SIG-M5 treated with dmso at 0.1 percent for 504 hours (cell line): ENCODE measurements at regions not wholly inside any gene's neighbourhood (a gene's known extent, or its start where the extent isn't known, plus 50 kb on each side); places are given as distances from the start of the nearest gene placed in this dataset.

Experiments
- DNase-seq: peaks from one replicate; lab custom pipeline; 2025; ENCODE audit not compliant: unreplicated experiment; lab: John Stamatoyannopoulos, UW

DNA sequence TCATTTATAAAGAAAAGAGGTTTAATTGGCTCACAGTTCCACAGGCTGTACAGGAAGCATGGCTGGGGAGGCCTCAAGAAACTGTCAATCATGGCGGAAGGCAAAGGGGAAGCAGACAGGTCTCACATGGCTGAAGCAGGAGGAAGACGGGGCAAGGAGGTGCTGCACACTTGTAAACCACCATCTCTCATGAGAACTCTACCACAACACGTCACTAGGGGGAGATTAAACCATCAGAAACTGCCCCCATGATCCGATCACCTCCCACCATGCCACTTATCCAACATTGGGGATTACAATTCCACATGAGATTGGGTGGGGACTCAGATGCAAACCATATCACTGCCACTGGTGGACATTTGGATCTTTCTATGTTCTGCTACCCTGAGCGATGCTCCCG, 351.4 kb downstream of the NPHP4 start:
- DNase-seq = no peak

DNA sequence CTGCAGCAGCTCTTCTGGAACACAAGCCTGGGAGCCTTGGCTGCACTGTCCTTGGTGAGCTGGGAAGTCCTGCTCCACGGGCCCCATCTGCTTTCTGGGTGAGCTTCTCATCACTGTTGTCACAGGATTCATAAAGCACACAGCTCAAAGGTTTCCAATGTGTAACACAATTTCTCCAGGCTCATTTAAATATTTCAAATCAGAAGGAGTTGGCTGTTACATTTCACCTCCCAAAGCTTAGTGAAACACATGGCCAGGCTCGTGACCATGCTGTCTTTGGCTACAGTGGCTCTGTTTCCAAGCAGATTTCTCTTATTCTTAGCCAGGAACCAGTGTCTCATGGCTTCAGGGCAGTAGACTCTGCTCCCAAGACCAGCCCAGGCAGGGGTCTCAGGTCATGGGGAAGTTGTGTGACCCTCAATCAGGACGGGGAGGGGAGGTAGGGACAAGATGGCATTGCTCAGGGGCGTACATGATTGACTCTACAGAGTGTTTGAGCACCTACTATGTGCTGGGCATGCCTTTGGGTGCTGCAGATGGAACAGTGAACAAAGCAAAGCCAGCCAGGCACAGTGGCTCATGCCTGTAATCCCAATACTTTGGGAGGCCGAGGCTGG, 353.0 kb downstream of the NPHP4 start:
- no peak for DNase-seq

DNA sequence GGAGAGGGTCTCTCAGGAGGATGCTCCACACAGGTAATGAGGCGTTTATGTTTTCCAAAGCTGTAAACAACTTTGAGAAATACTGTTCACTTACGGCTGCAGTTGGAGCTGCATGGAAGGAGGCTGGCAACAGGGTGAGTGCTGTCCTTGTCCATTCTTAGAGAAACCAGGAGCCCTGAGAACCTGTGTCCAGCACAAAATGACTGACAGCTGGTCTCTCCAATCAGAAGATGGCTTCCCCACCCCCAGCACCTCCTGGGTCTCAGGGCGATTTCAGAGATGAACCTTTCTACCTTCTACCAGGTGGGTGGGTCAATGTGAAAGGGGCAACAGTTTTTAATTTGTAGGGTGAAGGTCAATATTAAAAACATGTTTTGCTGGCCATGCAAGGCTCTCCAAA, 353.6 kb downstream of the NPHP4 start:
- DNase-seq = no peak

DNA sequence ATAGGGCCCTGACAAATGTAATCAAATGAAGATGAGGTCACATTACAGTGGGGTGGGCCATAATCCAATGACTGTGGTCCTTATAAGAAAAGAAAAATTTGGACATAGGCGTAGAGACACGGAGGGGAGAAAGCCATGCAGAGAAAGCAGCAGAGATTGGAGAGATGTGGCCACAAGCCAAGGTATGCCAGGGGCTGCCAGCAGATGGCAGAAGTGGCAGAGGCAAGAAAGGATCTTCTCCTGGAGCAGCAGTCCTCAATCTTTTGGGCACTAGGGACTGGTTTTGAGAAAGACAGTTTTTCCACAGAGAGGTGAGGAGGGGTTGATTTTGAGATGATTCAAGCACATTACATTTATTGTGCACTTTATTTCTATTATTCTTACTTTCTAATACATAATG, 355.1 kb downstream of the NPHP4 start:
- no peak for DNase-seq

DNA sequence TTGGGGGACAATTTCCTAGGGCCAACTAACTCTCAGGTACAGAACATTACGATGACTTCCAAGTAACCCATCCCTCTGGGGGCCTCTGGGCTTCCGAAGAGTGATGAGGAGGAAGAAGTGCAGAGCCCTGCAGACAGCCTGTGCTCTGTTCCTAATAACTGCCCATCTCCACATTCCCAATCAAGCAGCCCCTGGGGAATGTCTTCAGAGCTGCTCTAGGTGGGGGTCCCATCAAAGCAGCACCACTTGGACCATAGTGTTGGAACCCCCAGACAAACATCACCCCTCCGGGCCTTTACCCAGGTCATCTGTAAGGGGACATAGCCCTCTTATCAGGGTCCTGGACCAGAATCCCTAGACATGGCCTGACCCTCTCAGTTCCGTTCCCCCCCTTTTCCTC, 357.3 kb downstream of the NPHP4 start:
- no peak for DNase-seq

DNA sequence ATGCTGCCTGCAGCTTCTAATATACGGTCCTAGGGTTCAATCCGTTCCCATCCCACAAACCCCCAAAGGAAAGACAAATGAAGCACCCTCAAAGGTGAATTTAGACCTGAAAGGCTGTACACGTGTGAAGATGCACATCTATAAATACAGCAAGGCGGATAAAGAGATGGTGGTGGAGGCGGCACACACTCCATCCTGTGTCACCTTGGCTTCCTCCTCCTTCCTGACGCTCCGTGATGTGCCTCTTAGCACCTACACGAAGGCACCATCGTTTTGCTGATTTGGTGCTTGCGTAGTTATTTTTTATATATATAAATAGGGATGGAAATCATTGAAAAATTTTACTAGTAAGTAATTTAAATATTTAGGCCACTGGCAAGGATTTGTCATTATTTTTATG, 359.4 kb downstream of the NPHP4 start:
- no peak for DNase-seq

DNA sequence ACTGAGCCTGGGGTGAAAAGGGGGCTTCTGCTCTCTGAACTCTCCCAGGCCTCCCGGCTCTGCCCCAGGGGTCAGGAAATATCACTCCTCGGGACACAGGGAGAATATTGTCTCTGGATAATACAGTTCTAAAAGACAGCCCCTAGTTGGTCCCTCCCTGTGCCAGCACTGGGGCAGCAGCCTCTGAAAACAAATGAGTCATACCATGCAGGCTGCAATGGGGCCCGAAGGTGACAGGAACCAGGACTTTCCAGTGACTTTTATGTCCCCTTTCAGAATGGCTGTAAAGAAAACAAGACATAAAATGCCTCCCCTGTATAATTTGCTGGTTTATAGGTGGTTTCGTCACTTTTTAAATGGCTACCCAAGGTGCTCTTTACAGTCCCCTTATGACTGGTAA, 360.0 kb downstream of the NPHP4 start:
- no peak for DNase-seq

DNA sequence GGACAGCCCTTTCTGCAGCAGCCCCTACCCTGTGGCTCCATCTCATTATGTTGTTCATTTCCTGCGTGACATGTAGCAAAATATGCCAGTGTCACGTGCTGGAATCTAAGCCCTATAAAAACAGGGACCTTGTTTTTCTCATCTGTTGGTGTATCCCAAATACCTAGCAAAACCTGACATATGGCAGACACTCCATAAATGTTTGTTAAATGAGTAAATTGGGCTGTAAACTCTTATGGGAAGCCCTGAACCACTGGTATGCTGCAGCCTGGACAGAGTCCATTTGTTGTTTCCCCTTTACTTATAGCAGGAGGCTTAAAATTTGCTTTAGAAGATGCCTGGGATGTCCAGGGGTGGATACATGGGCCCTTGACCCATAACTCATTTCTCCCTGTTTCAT, 363.8 kb downstream of the NPHP4 start:
- no peak for DNase-seq

DNA sequence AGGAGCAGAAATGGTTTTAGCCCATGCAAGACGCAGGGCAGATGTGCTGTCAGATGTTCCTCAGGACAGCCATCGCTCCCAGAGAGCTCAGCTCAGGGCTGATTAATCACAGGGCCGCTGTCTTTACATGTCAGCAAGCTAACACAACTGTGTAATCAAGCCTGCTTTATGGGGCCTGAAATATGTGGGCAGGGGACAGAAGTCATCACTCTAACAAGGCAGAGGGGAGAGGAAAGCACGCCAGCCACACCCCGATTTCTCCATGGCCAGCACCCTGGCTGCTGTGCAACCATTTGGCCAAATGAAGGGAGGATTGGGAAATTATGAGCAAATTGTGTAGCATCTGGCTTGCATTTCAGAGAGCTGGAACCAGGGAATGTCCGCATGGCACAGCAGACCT, 368.8 kb downstream of the NPHP4 start:
- no peak for DNase-seq

DNA sequence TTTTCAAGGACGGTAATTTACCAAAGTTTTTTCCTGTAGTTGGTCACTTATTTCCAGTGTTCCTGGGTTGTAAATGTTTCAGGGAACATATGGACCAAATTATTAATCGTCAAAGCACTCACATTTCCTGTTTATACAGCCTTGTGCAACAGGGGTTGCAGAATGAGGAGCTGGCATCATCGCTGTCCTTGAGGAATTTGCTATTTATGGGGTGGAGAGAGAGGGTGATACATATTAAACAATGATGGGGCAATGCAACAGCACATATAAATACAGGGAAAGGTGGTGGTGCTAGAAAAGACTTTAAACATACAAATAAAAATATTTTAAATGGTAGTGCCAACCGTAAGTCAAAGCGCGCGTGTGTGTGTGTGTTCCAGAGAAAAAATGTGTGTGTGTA, 369.8 kb downstream of the NPHP4 start:
- DNase-seq = no peak

DNA sequence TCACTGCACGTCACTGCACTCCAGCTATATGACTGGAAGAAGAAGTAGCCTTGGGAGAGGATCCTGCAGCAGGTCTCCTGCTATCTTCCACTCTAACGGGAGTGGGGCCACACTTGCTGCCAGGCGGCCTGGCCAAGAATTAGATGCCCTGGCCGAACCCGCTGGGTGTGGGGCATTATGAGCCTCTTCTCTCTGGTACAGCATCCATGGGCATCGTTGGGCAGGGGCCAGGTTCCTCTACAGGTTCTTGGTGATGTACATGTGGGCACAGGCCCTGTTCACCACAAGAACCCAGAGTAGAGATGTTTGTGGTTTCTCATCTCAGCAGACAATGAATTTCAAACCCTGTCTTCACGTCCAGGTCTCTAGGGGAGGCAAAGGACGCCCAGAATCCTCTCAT, 370.5 kb downstream of the NPHP4 start:
- no peak for DNase-seq

DNA sequence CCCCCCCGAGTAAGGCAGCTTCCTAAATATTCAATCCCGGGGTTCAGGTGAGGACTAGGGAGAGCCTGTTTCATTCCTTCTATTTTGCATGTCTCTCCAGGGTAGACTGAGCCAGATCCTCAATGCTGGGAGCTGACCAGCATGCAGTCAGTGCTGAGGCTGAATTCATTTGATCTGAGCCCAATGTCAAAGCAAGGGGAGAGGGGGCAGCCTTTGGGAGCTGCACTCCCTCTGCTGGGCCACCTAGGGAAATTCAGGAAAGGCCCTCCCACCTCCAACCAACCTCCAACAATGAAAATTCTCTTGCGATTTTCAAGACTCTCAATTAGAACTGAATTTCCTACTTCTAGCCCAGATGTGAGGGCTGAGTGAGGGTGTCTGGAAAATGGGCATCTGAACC, 371.2 kb downstream of the NPHP4 start:
- DNase-seq = no peak

DNA sequence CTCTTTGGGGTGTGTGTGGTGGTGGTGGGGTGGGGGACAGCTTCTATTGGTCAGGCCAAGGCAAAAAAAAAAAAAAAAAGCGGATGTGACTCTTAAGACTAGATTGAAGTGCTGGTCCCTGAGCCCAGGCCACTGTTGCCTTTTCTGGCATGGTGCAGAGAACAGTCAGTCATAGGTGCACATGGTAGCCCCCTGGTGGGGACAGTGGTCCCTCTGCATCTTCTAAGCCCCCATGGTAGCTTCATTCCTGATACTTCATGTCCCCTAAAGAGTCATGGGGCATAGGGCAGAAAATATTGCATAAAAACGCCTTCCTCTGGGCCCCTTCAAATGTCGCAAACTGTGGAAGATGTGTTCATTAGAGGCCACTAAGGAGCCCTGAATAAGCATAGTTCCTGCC, 371.8 kb downstream of the NPHP4 start:
- no peak for DNase-seq

DNA sequence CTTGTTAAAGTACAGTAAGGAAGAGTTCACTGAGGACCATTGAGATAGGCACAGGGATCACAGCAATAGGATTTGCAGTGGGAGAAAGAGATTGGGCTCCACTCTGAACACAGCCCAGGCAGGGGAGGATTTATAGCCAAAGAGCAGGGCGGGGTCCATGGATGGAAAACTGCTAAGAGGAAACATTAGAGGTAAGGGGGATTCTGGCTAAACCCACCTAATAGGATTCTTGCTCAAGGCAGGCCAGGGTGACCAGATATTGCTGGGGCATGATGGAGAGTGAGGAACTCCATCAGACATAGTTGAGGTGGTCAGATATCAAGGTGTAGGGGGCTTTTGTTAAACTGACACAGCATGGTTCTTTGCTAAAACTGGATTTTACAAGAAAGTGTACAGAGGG, 372.8 kb downstream of the NPHP4 start:
- DNase-seq = no peak

DNA sequence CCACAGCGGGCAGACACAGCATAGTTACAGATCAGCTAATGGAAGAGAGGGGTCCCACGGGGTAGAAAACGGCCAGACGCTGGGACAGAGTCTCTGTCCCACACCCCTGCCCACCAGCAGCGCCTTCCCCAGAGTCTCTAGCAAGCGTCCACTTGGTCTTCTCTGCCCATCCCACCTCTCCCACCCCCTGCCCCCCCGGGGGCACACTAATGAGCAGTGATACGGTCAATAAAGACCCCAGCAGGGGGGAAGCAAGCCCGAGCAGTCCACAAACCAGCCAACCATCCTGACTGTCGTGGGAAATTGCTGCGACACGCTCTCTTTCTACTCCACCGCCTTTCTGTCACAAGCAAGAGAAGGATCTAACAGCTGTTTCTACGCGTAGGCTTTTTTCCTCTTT, 374.7 kb downstream of the NPHP4 start:
- DNase-seq = no peak

DNA sequence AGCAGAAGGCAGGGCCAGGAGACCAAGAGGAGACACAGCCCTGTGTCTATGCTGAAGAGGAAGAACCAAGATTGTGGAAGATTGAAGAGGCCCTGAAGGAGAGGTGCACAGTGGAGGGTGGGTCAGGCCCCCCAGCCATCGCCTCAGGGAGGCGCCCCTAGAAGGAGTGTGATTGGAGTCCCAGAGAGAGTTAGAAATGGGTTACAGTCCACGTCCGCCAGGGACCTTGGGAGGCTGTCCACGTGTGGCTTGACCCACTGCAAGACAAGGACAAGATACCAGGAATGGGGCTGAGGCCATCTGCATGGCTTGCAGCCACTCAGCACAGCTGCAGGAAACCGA, 375.1 kb downstream of the NPHP4 start:
- no peak for DNase-seq

DNA sequence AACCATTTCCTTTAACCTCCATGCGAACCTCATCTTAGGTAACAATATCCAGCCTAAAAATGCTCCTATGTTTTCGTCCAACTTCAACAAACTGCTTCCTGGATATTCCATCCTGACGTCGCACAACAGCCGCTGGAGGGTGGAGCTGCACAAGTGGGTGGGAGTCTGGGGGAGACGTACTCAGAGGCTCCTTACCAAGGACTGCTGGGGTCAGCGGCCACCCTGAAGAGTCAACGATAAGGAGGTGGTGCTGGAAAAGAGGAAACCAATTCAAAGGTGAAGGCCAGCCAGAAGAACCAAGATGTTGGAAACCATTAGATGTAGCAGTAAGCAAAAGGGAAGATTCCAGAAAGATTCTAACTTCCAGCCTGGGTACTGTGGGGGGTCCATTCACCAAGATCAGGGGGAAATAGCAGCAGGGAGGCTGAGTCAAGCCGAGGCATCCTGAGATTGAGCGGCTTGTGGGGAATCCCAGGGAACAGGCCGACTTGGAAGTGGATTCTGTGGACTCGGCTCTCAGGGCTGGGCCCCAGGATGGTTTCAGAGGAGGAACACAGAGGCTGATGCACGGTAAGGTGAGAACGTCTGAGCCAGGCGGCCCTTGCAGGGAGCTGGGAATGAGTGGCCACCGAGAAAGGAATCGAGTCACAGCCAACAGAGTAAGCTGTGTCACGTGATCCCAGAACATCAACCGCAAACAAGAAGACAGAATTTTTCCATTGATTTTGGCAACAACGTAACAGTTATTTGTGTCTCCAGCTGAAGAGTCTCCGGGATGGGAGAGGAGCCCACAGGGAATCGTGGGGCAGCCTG, 375.7 kb downstream of the NPHP4 start:
- DNase-seq = no peak

DNA sequence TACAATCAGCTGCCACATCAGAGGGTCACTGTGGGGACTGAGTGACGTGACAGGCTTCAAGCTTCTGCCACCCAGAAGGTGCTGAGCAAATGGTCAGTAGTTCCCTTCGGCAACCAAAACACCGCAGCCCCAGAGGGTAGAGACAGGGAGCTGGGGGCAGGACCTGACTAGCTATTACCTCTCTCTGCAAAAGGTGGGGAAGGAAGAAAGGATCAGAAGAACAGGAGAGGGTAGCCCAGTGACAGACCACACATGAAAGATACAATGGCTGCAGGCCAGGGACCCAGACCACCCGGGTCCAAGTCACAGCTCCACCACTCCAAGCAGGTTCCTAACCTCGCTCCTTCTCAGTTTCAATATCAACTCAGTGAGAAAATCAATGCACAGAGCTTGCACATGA, 377.1 kb downstream of the NPHP4 start:
- no peak for DNase-seq

DNA sequence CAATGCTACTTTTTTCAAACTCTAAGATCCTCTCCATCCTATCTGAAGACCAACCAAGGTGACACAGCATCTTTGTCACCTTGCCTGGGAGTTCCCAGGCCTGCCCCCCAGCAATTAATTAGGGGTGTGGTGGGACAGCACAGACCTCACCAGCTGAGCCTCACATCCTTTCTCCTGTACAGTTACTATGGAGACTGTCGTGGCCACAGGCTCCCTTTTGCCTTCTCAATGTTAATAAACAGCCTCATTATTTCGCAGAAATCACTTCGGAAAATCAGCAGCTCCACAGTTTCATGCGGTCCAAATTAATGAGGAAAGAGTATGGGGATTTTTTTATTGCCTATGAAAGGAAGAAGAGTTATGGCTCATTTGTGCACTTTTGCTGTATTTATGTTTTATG, 378.3 kb downstream of the NPHP4 start:
- DNase-seq = no peak

DNA sequence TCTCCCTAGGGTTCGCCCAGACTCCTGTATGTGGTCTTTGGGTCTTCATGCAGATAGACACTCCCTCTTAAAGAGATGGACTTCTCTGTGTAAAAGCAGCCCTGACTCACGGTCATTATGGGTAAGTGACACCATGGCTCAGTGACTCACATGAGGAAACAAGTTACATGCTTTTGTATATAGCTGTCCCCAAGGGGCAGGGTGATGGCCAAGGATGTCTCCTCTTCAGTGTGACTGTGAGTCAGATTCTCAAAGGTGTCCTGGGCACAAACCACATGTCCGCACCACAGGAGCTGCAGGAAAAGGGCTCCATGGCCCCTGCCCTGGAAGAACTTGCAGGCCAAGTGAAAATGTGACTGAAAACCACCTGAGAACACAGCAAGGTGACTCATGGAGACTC, 380.4 kb downstream of the NPHP4 start:
- DNase-seq = no peak

DNA sequence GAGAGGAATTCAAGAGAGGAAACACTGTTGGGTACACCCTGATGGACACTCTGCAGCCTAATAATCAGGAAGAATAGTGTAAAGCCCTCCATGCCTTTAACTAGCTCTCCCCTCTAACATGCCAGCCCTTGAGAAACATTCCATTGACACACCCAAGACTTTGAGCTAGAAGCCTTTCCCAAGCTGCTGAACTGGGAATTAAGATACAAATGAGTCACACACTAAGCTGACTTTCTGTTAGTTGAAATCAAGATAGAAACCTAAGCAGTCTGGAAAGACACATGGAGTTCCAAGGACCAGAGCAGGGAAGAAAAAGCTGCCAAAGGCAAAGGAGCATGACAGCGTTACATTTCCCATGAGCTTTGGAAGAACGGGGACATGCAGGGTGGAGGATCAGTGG, 380.8 kb downstream of the NPHP4 start:
- no peak for DNase-seq

DNA sequence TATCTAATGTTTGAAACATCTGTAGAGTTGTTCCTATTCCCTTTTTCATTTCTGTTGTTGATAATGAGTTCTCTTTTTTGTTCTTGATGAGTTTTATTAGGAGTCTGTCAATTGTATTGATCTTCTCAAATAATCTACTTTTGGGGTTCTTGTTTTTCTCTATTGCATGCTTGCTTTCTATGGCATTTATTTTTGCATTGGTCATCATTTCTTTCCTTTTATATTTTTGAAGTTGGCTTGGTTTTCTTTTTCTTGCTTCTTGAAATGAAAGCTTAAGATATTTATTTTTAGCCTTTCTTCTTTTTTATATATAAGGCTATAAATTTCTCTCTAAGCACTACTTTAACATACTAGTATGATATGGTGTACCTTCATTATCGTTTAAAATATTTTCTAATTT, 381.8 kb downstream of the NPHP4 start:
- no peak for DNase-seq
